Hematopoietic multipotent progenitor cell treated with erythropoietin and hydrocortisone succinate and interleukin-3 and kit ligand, for 6 days (in vitro differentiated cells): ENCODE measurements at regions not wholly inside any gene's neighbourhood (a gene's known extent, or its start where the extent isn't known, plus 50 kb on each side); places are given as distances from the start of the nearest gene placed in this dataset.
"Not testable (repeated sequence)": the region's sequence is repeated elsewhere in the genome, so short reads cannot be mapped to it uniquely, and the experiment has no call there.

ENCODE experiments used
- DNase-seq: peaks from one replicate; pipeline ENCODE4 v3.0.0-alpha.2; 2015

- no peak for DNase-seq
Measured at GRCh38 chr7:86199881-86200614, 443.7 kb upstream of the GRM3 start.

DNA sequence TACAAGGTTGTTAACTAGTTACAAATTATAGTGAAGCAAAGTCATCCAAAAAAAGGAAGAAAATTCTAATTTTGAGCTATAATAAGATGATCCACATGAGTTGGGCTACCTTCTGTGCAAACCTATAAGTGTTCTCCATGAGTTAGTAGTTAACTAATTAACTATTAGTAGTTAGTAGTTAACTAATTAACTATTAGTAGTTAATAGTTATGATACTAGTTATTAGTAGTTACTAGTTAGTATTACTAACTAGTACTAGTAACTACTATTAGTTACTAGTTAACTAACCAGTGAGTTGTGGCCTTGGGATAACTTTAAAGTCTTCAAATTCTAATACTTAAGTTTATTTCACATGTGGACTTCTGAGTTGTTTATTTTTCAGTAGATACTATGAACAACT is 453.4 kb upstream of the GRM3 start:
- no peak for DNase-seq

GRCh38 chr7:86181474-86181873 is 462.2 kb upstream of the GRM3 start:
- no peak for DNase-seq

DNA sequence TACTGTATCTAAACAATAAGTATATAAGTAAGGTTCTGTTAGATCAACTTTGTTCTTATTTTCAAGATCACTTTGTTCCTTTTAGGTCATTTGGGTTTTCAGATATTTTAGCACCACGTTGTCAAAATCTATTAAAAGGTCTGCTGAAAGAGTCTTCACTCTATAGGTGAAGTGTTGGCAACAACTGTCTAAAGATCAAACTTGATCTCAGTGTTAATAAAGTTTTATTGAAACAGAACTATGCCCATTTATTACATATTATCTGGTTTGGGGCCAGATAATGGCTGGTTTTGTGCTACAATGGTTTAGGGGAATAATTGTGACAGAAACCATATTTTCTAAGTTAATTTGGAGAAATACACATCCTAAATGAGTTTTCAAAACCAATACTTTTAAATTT is 478.9 kb upstream of the GRM3 start:
- DNase-seq = no peak

DNA sequence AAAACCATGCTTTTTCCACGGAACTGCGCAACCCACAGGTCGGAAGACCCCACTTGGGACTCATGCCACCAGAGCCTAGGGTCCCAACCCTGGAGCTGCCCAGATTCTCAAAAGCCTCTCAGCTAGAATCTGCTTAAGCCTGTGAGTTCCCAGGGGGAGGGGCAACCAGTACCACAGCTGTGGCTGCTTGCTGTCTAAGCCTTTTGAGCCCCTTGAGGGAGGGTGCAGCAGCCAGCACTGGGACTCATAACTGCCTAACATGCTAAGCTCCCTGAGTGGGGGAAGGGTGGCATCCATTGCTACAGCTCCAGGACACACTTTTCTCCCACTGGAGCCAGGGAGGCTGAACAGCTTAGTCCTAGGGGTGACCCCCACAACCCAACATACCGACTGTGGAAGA is 485.6 kb upstream of the GRM3 start:
- DNase-seq = no peak

- no peak for DNase-seq
Measured at GRCh38 chr7:86155623-86156022, 488.1 kb upstream of the GRM3 start.

GRCh38 chr7:86152926-86153325 is 490.8 kb upstream of the GRM3 start:
- DNase-seq = no peak

DNA sequence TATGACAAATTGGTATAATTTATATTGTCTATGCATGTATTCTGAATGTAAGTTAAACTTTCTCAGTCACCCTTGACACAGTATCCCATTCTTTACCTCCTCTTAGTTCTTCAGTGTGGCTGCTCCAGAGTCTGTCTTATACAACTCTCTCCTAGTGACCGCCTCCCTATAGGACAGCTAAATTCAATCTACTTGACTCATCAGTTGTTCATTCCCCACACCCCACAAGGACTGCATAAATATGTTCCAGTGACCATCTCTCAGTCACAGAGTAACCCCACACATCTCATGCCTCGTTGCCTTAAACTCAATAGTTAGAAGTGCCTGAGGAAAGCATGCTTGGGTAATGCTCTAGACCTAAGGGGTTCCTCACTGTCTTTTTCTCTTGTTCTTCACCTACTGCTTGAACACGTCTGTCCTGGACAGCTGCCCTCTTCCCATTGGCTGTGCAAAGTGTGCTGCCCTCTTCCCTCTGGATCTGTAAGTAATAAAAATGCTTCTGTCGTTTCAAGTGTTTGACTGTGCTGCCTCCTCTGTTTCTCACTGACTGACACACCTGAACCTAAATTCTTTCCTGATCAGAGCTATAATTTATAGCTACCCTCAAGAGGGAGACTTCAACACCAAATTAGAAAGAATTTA is 494.6 kb upstream of the GRM3 start:
- DNase-seq = no peak

DNA sequence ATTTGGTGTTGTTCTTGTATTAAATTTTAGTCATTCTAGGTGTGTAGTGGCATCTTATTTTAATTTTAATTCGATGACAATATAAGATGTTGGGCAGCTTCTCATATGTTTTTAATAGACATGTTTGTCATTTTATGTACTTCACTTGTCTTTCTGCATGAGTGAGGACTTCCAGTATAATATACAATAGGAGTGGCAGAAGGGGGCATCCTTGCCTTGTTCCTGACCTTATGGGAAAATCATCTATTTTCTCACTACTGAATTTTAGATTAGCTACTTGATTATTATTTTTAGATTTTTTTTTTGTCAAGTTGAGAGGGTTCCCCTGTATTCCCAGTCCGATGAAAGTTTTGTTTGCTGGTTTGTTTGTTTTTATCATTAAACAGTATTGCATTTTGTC is 495.2 kb upstream of the GRM3 start:
- no peak for DNase-seq

- DNase-seq = no peak
Measured at GRCh38 chr7:86137343-86137742, 506.4 kb upstream of the GRM3 start.

GRCh38 chr7:86130268-86130667 is 513.4 kb upstream of the GRM3 start:
- DNase-seq = no peak

- DNase-seq = no peak
Measured at GRCh38 chr7:86123476-86123875, 520.2 kb upstream of the GRM3 start.

DNA sequence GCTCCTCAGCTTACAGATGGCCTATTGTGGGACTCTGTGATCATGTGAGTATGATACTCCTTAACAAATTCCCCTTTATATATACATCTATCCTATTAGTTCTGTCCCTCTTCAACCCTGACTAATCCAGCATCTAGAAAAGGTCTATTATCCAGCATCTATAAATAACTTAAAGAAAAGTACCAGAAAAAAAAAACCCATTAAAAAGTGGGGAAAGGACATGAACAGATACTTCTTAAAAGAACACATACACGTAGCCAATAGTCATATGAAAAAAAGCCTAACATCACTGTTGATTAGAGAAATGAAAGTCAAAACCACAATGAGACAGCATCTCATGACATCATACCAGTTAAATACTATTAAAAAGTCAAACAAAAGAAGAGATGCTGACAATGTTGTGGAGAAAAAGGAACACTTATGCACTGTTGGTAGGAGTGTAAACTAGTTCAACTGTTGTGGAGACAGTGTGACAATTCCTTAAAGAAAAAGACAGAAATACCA is 549.5 kb upstream of the GRM3 start:
- DNase-seq = no peak

- no peak for DNase-seq
Measured at GRCh38 chr7:86091369-86091768, 552.3 kb upstream of the GRM3 start.

DNA sequence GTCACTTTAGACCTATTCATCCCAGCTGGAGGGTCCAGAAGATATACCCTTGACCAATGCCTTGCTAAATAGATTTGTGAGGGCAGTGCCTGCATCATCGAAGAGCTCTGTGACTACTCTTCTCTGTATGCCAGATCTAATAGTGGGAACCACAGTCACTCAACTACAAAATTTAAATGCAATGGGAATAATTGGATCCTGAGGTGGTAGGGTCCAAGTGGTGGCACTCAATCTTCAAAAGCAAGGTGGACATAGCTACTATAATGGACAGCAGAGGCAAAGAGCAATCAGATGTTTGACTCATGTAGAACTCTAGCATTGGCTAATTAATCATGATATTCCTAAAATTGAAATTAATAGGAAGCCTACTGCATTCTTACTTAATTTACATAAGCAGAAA is 554.3 kb upstream of the GRM3 start:
- DNase-seq = no peak

GRCh38 chr7:86064572-86064971 is 579.1 kb upstream of the GRM3 start:
- not testable (repeated sequence) for DNase-seq

- no peak for DNase-seq
Measured at GRCh38 chr7:86058649-86059048, 585.1 kb upstream of the GRM3 start.

DNA sequence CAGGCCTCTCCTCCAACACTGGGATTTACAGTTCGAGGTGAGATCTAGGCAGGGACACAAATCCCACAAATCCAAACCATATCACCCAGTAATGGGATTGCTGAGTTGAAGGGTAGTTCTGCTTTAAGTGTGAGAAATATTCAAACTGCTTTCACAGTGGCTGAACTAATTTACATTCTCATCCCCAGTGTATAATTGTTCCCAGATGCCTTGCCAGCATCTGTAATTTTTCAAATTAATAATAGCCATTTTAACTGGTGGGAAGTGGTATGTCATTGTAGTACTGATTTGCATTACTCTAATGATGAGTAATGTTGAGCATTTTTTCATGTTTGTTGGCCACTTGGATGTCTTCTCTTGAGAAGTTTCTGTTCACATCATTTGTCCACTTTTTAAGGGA is 592.8 kb upstream of the GRM3 start:
- DNase-seq = no peak

DNA sequence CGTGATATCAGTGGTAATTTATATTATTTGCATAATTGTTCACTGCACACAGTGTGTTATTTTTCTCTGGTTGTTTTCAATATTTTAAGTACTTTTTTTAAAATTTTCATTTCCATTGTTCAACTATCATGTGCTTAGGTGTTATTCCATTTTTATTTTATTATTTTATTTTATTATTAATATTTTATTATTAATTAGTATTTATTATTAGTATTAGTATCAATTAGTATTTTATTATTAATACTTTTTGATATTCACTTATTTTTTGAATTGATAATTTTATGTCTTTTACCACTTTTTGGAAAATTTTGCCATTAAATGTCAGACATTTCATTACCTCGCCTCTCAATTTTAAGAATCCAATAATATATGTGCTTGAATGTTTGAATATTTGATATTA is 593.8 kb upstream of the GRM3 start:
- no peak for DNase-seq

DNA sequence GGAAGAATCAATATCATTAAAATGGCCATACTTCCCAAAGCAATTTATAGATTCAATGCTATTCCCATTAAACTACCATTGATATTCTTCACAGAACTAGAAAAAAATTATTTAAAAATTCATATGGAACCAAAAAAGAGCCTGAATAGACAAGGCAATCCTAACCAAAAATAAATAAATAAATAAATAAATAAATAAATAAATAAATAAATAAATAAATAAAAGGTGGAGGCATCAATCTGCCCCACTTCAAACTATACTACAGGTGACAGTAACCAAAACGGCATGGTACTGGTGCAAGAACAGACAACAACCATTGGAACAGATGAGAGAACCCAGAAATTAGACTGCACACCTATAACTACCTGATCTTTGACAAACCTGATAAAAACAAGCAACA is 598.5 kb upstream of the GRM3 start:
- not testable (repeated sequence) for DNase-seq

DNA sequence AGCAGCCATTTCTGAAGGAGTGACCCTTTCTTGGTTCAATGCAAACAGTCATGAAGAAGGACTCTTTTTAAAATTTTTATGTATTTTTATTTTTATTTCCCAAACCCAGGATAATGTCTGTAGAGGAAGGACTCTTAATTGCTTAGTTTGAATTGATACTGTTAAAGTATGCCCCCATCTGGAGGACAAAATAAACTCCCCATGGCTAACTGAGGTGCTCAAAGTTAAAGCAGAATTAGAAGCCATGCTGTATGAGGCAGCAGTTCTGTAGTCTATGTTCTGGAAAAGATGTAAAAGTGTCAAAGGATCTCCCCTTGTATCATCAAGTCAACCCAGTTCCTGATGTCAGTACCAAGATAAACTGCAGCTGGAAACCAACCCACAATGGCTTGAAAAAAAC is 617.9 kb upstream of the GRM3 start:
- no peak for DNase-seq

DNA sequence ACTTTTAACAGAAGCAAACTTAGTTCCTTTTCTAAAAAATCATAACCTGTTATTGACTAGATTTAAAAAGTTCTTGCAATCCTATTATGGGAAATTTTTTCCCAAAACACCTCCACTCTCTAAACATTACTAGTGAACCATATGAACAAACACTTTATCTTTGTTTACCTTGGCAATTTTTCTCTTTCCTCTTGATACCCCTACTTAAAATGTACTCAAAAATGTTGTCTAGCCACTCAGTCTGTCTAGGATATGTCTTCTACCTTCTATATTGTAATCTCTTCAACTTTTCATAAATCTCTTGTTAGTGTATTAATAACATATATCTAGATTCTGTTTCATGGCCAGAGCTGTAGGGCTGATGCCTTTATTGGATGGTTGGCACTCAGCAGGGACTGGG is 630.0 kb upstream of the GRM3 start:
- no peak for DNase-seq

DNA sequence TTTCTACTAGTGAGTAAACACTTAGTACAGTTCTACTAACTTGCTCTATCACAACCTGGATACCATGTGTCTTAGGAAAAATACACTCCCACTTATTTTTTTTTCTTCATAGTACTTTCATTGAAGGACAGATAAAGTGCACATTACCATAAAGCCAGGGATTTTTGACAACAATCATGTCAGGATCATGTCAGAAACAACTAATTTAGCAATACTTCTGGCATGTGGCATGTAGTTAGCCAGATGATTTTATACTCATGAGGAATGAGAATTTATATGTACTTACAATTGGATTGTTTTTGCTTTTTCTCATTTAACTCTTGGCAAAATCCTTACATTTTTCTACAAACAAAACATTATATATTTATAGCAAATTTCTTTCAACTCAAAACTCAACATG is 630.7 kb upstream of the GRM3 start:
- DNase-seq = no peak

GRCh38 chr7:86008898-86009297 is 634.8 kb upstream of the GRM3 start:
- DNase-seq = no peak

GRCh38 chr7:86006909-86007308 is 636.8 kb upstream of the GRM3 start:
- no peak for DNase-seq
